BJ (cell line): ENCODE measurements at regions not wholly inside any gene's neighbourhood (a gene's known extent, or its start where the extent isn't known, plus 50 kb on each side); places are given as distances from the start of the nearest gene placed in this dataset.

ENCODE experiments used
- CTCF ChIA-PET: fragments of 350-600 bp; formaldehyde crosslinking; extraction: SDS; loops from one replicate; lab custom pipeline; 2021; ENCODE audit warnings: antibody characterized with exemption, inconsistent platforms; lab: Yijun Ruan, JAX
- POLR2A ChIA-PET: fragments of 300-600 bp; sonication (Branson Sonifier 250); formaldehyde crosslinking; extraction: SDS; loops from one replicate; lab custom pipeline; 2021; ENCODE audit warnings: antibody characterized with exemption; lab: Charles Lee
- DNase-seq: peaks from one replicate; pipeline ENCODE4 v3.0.0-alpha.2; 2011; ENCODE audit warnings: low read depth
- H3K27me3 ChIP-seq: 2 replicates; pipeline ENCODE4 v1.6.0; 2011; ENCODE audit warnings: low read length; ENCODE audit not compliant: control insufficient read depth, insufficient read depth
- H3K36me3 ChIP-seq: 2 replicates; pipeline ENCODE4 v1.5.1; 2011; ENCODE audit warnings: low read length; ENCODE audit not compliant: control insufficient read depth, insufficient read depth
- H3K4me3 ChIP-seq: 2 replicates; pipeline ENCODE4 v1.5.1; 2011; ENCODE audit warnings: low read depth, mild to moderate bottlenecking, control low read depth, low read length
- CTCF ChIP-seq: IDR thresholded peaks from 2 replicates; pipeline ENCODE4 v1.5.1; 2011; ENCODE audit warnings: low read depth, mild to moderate bottlenecking, control low read depth, inconsistent platforms, low read length, moderate library complexity; ENCODE audit not compliant: insufficient read depth

DNA sequence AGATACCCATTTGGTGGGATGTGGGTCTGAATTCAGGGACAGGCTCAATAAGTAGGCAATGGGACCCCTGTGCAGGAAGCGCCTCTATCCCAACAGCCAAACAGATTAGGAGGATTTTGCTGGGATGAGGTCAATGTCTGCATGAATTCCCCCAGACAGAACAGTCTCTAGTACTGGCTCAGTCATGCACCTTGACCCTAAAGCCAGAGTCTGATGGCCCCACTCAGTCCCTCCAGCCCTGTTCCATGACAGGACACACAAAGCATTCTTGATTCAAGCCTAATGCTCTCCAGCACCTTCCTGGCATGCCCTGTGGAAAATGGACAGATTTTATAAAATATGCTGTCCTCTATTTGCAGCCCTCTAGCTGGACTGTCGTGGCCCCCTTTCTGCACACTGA, 49.8 kb upstream of the RAB6D start:
- TF ChIP-seq CTCF = no peak
- POLR2A ChIA-PET = no interaction called here
- Histone ChIP-seq H3K36me3 (no peaks in the 10 kb centered on the region), H3K4me3 (no peak overlapping the region), H3K27me3 (peaks cover 2% of the 10 kb centered on the region; the same call in 1 of the 2 replicates)
- CTCF ChIA-PET = interaction anchor here (0.9 to 5.0 kb wide), 15 partner anchors 9 to 388 kb away, joined by 3 to 58 read pairs (median 5); no protein-coding TSS in a partner anchor
- no peak for DNase-seq
